Keratinocyte (primary cell): ENCODE measurements at regions not wholly inside any gene's neighbourhood (a gene's known extent, or its start where the extent isn't known, plus 50 kb on each side); places are given as distances from the start of the nearest gene placed in this dataset.

ENCODE experiments used
- EZH2 ChIP-seq: IDR thresholded peaks from one replicate; pipeline ENCODE4 v1.6.1; 2012; ENCODE audit warnings: inconsistent platforms, mild to moderate bottlenecking, low read length, moderate library complexity
- TF ChIP-seq, protein P1 (sequence below), 3 experiments: IDR thresholded peaks in 1 of 3; conservative IDR thresholded peaks in 1 of 3; optimal IDR thresholded peaks in 1 of 3; 2 replicates in 2 of 3; 3 replicates in 1 of 3; pipeline versions ENCODE3 to v1.5.1; 2011; ENCODE audit warnings: low read length in 3 of 3, mild to moderate bottlenecking in 3 of 3, moderate library complexity in 2 of 3, control low read depth in 1 of 3, inconsistent platforms in 1 of 3; ENCODE audit not compliant: insufficient read depth in 2 of 3; ENCODE audit errors: extremely low read depth in 1 of 3

GRCh38 chr13:50098693-50099092 is 83.4 kb downstream of the KCNRG start:
- TF ChIP-seq, protein P1, sequence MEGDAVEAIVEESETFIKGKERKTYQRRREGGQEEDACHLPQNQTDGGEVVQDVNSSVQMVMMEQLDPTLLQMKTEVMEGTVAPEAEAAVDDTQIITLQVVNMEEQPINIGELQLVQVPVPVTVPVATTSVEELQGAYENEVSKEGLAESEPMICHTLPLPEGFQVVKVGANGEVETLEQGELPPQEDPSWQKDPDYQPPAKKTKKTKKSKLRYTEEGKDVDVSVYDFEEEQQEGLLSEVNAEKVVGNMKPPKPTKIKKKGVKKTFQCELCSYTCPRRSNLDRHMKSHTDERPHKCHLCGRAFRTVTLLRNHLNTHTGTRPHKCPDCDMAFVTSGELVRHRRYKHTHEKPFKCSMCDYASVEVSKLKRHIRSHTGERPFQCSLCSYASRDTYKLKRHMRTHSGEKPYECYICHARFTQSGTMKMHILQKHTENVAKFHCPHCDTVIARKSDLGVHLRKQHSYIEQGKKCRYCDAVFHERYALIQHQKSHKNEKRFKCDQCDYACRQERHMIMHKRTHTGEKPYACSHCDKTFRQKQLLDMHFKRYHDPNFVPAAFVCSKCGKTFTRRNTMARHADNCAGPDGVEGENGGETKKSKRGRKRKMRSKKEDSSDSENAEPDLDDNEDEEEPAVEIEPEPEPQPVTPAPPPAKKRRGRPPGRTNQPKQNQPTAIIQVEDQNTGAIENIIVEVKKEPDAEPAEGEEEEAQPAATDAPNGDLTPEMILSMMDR (optimal IDR thresholded peaks at IDR 0.05 in 1 of 3, IDR thresholded peaks at IDR 0.05 in 1 of 3, conservative IDR thresholded peaks at IDR 0.05 in 1 of 3; ENCODE audit: extremely low read depth in 1 of 3, insufficient read depth in 2 of 3, low read length in 3 of 3): no peak
- no peak for TF ChIP-seq EZH2
